ENCODE measurements at regions not wholly inside any gene's neighbourhood (a gene's known extent, or its start where the extent isn't known, plus 50 kb on each side); places are given as distances from the start of the nearest gene placed in this dataset.

- H3K9me3 Mint-ChIP-seq = no peaks in the 10 kb centered on the region
- DNase-seq (no peak), ATAC-seq (no peak)
- H3K4me1 Mint-ChIP-seq = no peaks in the 10 kb centered on the region
- H3K4me3 Mint-ChIP-seq = no peak overlapping the region
- H3K27ac Mint-ChIP-seq = no peak overlapping the region
- H3K27me3 Mint-ChIP-seq = peaks cover 6% of the 10 kb centered on the region
Measured at GRCh38 chr21:28437061-28437460, 555.6 kb downstream of the LTN1 start.

GRCh38 chr21:28436286-28436932 lies 556.3 kb downstream of the LTN1 start:
- no peak for DNase-seq
- no peaks in the 10 kb centered on the region for H3K4me1 Mint-ChIP-seq
- H3K4me3 Mint-ChIP-seq = no peak overlapping the region
- H3K27ac Mint-ChIP-seq = no peak overlapping the region
- no peak for ATAC-seq
- no peaks in the 10 kb centered on the region for H3K9me3 Mint-ChIP-seq
- peaks cover 6% of the 10 kb centered on the region for H3K27me3 Mint-ChIP-seq

GRCh38 chr21:28431527-28432200 lies 561.0 kb downstream of the LTN1 start:
- Mint-ChIP-seq H3K27ac (no peak overlapping the region), H3K4me1 (no peaks in the 10 kb centered on the region), H3K9me3 (peaks cover 0 to 5% of the 10 kb centered on the region in 2 donors), H3K4me3 (no peak overlapping the region), H3K27me3 (peaks cover 6% of the 10 kb centered on the region)
- no peak for DNase-seq
- ATAC-seq = no peak

GRCh38 chr21:28431022-28431421 lies 561.7 kb downstream of the LTN1 start:
- Mint-ChIP-seq H3K4me3 (no peak overlapping the region), H3K27ac (no peak overlapping the region), H3K4me1 (no peaks in the 10 kb centered on the region), H3K9me3 (peaks cover 0 to 5% of the 10 kb centered on the region in 2 donors), H3K27me3 (peaks cover 6% of the 10 kb centered on the region)
- ATAC-seq (no peak), DNase-seq (no peak)

- no peaks in the 10 kb centered on the region for H3K4me1 Mint-ChIP-seq
- DNase-seq (no peak), ATAC-seq (no peak)
- H3K27ac Mint-ChIP-seq = no peak overlapping the region
- H3K9me3 Mint-ChIP-seq = peaks cover 0 to 5% of the 10 kb centered on the region in 2 donors
- H3K27me3 Mint-ChIP-seq = no peaks in the 10 kb centered on the region
- no peak overlapping the region for H3K4me3 Mint-ChIP-seq
Measured at GRCh38 chr21:28429161-28429560, 563.5 kb downstream of the LTN1 start.

GRCh38 chr21:28427394-28428022 lies 565.2 kb downstream of the LTN1 start:
- no peak overlapping the region for H3K4me3 Mint-ChIP-seq
- peaks cover 0 to 5% of the 10 kb centered on the region in 2 donors for H3K9me3 Mint-ChIP-seq
- DNase-seq = no peak
- no peak for ATAC-seq
- no peaks in the 10 kb centered on the region for H3K27me3 Mint-ChIP-seq
- no peak overlapping the region for H3K27ac Mint-ChIP-seq
- no peaks in the 10 kb centered on the region for H3K4me1 Mint-ChIP-seq

GRCh38 chr21:28426545-28426944 lies 566.1 kb downstream of the LTN1 start:
- DNase-seq (no peak), ATAC-seq (no peak)
- Mint-ChIP-seq H3K9me3 (peaks cover 0 to 5% of the 10 kb centered on the region in 2 donors), H3K4me3 (no peak overlapping the region), H3K27me3 (no peaks in the 10 kb centered on the region), H3K4me1 (no peaks in the 10 kb centered on the region), H3K27ac (no peak overlapping the region)

GRCh38 chr21:28423521-28424190 lies 569.0 kb downstream of the LTN1 start:
- Mint-ChIP-seq H3K4me3 (no peak overlapping the region), H3K27ac (no peak overlapping the region), H3K4me1 (no peaks in the 10 kb centered on the region), H3K9me3 (peaks cover 0 to 5% of the 10 kb centered on the region in 2 donors), H3K27me3 (no peaks in the 10 kb centered on the region)
- no peak for DNase-seq
- ATAC-seq = no peak

GRCh38 chr21:28421716-28422524 lies 570.8 kb downstream of the LTN1 start:
- Mint-ChIP-seq H3K27ac (no peak overlapping the region), H3K9me3 (no peaks in the 10 kb centered on the region), H3K27me3 (no peaks in the 10 kb centered on the region), H3K4me3 (no peak overlapping the region), H3K4me1 (no peaks in the 10 kb centered on the region)
- ATAC-seq (no peak), DNase-seq (no peak)

GRCh38 chr21:28419811-28420210 lies 572.9 kb downstream of the LTN1 start:
- Mint-ChIP-seq H3K27ac (no peak overlapping the region), H3K27me3 (no peaks in the 10 kb centered on the region), H3K9me3 (no peaks in the 10 kb centered on the region), H3K4me1 (no peaks in the 10 kb centered on the region), H3K4me3 (no peak overlapping the region)
- DNase-seq (no peak), ATAC-seq (no peak)

- Mint-ChIP-seq H3K4me1 (no peaks in the 10 kb centered on the region), H3K9me3 (no peaks in the 10 kb centered on the region), H3K27me3 (no peaks in the 10 kb centered on the region), H3K4me3 (no peak overlapping the region), H3K27ac (no peak overlapping the region)
- ATAC-seq (no peak), DNase-seq (no peak)
Measured at GRCh38 chr21:28418726-28419514, 573.8 kb downstream of the LTN1 start.

GRCh38 chr21:28410256-28410655 lies 582.4 kb downstream of the LTN1 start:
- no peak overlapping the region for H3K4me3 Mint-ChIP-seq
- no peak overlapping the region for H3K27ac Mint-ChIP-seq
- DNase-seq (no peak), ATAC-seq (no peak)
- H3K27me3 Mint-ChIP-seq = no peaks in the 10 kb centered on the region
- H3K4me1 Mint-ChIP-seq = no peaks in the 10 kb centered on the region
- no peaks in the 10 kb centered on the region for H3K9me3 Mint-ChIP-seq

- no peaks in the 10 kb centered on the region for H3K4me1 Mint-ChIP-seq
Measured at GRCh38 chr21:28402616-28402989, 590.1 kb downstream of the LTN1 start.

GRCh38 chr21:28397040-28397439 lies 595.6 kb downstream of the LTN1 start:
- no peak for ATAC-seq
- DNase-seq = no peak
- Mint-ChIP-seq H3K27ac (no peak overlapping the region), H3K9me3 (peaks cover 0 to 15% of the 10 kb centered on the region in 2 donors), H3K4me1 (no peaks in the 10 kb centered on the region), H3K4me3 (no peak overlapping the region), H3K27me3 (no peaks in the 10 kb centered on the region)

More at GRCh38 chr21:28402616-28402989, 590.1 kb downstream of the LTN1 start:
- Mint-ChIP-seq H3K27me3 (no peaks in the 10 kb centered on the region), H3K27ac (no peak overlapping the region), H3K4me3 (no peak overlapping the region), H3K9me3 (peaks cover 0 to 7% of the 10 kb centered on the region in 2 donors)
- ATAC-seq = no peak
- no peak for DNase-seq

- Mint-ChIP-seq H3K4me1 (no peaks in the 10 kb centered on the region), H3K9me3 (peaks cover 0 to 15% of the 10 kb centered on the region in 2 donors), H3K27me3 (no peaks in the 10 kb centered on the region), H3K27ac (no peak overlapping the region), H3K4me3 (no peak overlapping the region)
- ATAC-seq = no peak
- no peak for DNase-seq
Measured at GRCh38 chr21:28396421-28396820, 596.3 kb downstream of the LTN1 start.
